HG03432 (cell line): ENCODE measurements at regions not wholly inside any gene's neighbourhood (a gene's known extent, or its start where the extent isn't known, plus 50 kb on each side); places are given as distances from the start of the nearest gene placed in this dataset.
"Not testable (repeated sequence)": the region's sequence is repeated elsewhere in the genome, so short reads cannot be mapped to it uniquely, and the experiment has no call there.

ENCODE experiments used
- ATAC-seq: cut with Tn5 transposase; IDR thresholded peaks from one replicate; pipeline ENCODE4 v1.9.1; 2021; ENCODE audit warnings: mild to moderate bottlenecking, moderate library complexity; ENCODE audit not compliant: unreplicated experiment

GRCh38 chr6:140256248-140256647 is 881.8 kb upstream of the CITED2 start:
- no peak for ATAC-seq

- no peak for ATAC-seq
These were observed 878.6 kb upstream of the CITED2 start for GRCh38 chr6:140253096-140253495.

- ATAC-seq = no peak
These were observed 877.7 kb upstream of the CITED2 start for GRCh38 chr6:140252099-140252498.

GRCh38 chr6:140245296-140246040 is 871.0 kb upstream of the CITED2 start:
- no peak for ATAC-seq

GRCh38 chr6:140237251-140237650 is 862.8 kb upstream of the CITED2 start:
- ATAC-seq = no peak

GRCh38 chr6:140236732-140237131 is 862.3 kb upstream of the CITED2 start:
- no peak for ATAC-seq

- no peak for ATAC-seq
These were observed 855.8 kb upstream of the CITED2 start for GRCh38 chr6:140230282-140230681.

- no peak for ATAC-seq
These were observed 854.0 kb upstream of the CITED2 start for GRCh38 chr6:140228491-140228890.

- ATAC-seq = no peak
These were observed 852.2 kb upstream of the CITED2 start for GRCh38 chr6:140226637-140227036.

- no peak for ATAC-seq
These were observed 851.4 kb upstream of the CITED2 start for GRCh38 chr6:140225701-140226436.

GRCh38 chr6:140217283-140217682 is 842.8 kb upstream of the CITED2 start:
- no peak for ATAC-seq

- no peak for ATAC-seq
These were observed 835.3 kb upstream of the CITED2 start for GRCh38 chr6:140209775-140210174.

- ATAC-seq = no peak
These were observed 833.8 kb upstream of the CITED2 start for GRCh38 chr6:140208286-140208685.

GRCh38 chr6:140205795-140206593 is 831.5 kb upstream of the CITED2 start:
- ATAC-seq = no peak

- no peak for ATAC-seq
These were observed 829.7 kb upstream of the CITED2 start for GRCh38 chr6:140204154-140204553.

- no peak for ATAC-seq
These were observed 829.3 kb upstream of the CITED2 start for GRCh38 chr6:140203661-140204147.

GRCh38 chr6:140202964-140203515 is 828.6 kb upstream of the CITED2 start:
- no peak for ATAC-seq

- no peak for ATAC-seq
These were observed 827.5 kb upstream of the CITED2 start for GRCh38 chr6:140201787-140202458.

- no peak for ATAC-seq
These were observed 818.8 kb upstream of the CITED2 start for GRCh38 chr6:140193269-140193668.

GRCh38 chr6:140192018-140192417 is 817.6 kb upstream of the CITED2 start:
- no peak for ATAC-seq

GRCh38 chr6:140189263-140189662 is 814.8 kb upstream of the CITED2 start:
- ATAC-seq = not testable (repeated sequence)
